Amniotic stem cell (primary cell): ENCODE measurements at regions not wholly inside any gene's neighbourhood (a gene's known extent, or its start where the extent isn't known, plus 50 kb on each side); places are given as distances from the start of the nearest gene placed in this dataset.
"Not testable (repeated sequence)": the region's sequence is repeated elsewhere in the genome, so short reads cannot be mapped to it uniquely, and the experiment has no call there.

Experiments used
- DNase-seq: peaks from one replicate; lab custom pipeline; 2025; lab: John Stamatoyannopoulos, UW

DNA sequence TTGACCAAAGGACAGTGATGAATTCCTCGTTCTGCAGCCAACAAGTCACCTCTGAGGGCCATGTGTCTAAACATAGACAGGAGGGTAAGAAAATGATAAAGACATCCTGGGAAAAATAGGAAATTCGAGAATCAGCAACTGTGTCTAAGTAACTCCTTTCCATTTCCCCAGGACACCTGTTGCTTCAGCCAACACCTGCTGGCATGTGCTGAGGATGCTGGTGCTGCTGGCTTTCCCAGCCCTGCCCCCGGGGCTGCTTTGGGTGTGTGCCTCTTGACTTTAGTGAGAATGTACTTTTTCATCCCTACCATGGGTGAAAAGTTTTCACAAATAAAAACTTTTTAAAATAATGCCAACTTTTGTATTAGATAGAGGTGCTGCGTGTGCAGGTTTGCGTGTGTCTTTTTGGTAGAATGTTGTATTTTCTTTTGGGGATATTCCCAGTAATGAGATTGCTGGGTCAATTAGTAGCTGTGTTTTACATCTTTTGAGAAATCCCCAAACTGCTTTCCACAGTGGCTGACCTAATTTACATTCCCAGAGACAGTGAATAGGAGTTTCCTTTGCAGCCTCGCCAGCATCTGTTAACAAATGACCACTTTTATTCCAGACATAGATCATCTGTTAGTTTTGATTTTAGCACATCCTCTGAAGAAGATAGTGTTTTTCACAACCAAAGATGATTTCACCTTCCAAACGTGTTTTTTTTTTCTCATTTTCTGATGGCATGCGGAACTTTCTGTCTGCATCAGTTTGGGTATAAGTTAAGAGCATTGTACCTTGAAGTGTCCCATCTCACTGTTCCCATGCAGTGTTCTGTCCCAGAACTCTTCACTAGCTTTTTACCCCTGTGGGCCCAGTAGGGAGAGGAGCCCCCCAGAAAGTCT, 104.2 kb upstream of the ACBD5 start:
- DNase-seq: no peak

- DNase-seq: no peak
Observed at GRCh38 chr10:27341001-27341400, 100.4 kb upstream of the ACBD5 start.

DNA sequence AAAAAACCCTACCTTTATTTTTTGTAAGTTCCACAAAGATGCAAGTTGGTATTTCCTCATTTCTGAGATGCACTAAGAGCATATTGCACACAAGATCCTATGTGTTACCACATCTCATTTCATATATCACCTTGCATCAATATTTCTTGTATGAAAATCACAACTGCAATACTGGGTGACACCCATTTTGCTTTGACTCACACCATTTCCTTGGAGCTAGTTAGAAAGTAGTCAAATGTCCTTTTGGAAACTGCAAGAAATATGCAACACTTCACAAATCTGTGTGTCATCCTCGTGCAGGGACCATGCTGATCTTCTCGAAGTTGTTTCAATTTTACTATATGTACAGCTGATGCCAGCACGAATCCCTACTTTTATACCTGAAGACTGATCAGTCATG, 94.6 kb upstream of the ACBD5 start:
- not testable (repeated sequence) for DNase-seq

- DNase-seq: no peak
Observed at GRCh38 chr10:27330074-27330473, 89.5 kb upstream of the ACBD5 start.

GRCh38 chr10:27328946-27329345, 88.3 kb upstream of the ACBD5 start:
- DNase-seq: no peak

- not testable (repeated sequence) for DNase-seq
Observed at GRCh38 chr10:27326748-27327147, 86.2 kb upstream of the ACBD5 start.

DNA sequence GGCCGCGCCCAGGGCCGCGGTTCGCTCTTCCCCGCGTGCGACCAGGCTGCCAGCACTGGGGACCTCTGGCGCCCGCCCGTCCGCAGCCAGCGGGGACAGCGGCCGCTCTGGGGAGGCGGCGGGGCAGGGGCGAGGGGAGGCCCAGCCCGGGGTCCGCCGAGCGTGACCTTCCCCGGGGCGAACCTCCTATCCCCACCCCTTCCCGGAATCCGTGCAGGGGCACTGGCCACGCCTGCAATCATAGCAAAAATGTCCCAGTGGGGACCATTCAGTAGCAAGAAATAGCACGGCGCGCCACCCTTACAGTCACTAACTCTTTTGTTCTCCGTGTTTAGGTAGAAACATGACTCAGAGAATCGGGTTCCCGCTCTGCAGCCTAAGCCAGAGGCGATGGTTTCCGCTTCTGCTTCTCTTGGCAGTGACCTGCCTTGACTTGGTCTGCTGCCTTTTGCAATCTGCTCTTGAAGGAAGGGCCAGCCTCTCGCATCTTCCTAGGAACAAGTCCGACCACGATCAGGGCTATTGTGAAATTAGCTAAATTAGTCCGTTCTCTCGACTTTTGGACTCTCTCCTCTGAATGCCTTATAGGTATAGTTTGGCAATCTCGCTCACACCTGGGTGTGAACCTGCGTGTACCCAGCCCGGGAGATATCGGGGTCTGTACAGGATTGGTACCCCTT, 79.3 kb upstream of the ACBD5 start:
- no peak for DNase-seq

DNA sequence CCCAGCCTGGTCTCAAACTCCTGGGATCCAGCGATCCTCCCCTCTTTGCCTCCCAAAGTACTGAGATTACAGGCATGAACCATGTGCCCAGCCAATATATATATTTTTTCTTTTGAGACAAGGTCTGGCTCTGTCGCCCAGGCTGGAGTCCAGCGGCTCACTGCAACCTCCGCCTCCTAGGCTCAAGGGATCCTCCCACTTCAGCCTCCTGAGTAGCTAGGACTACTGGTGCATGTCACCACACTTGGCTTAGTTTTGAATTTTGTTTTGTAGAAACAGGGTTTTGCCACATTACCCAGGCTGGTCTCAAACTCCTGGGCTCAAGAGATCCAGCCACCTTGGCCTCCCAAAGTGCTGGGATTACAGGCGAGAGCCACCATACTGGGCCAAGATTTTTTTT, 78.5 kb upstream of the ACBD5 start:
- not testable (repeated sequence) for DNase-seq

GRCh38 chr10:27315082-27315481, 74.5 kb upstream of the ACBD5 start:
- not testable (repeated sequence) for DNase-seq

DNA sequence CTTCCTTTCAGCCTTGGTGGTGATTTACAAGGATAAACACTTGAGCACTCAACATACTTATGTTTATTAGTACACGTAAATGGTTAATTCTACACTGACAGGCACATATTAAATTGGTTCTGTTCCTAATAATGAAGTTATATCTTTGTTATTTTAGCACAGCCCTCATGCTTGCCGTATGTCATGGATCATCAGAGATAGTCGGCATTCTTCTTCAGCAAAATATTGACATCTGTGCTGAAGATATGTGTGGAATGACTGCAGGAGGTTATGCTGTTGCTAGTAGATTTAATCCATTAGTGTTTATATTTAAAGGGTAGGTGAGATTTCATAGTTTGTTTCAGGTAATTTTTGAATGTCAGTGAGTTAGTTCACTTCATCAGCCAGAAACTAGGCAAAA, 73.0 kb upstream of the ACBD5 start:
- not testable (repeated sequence) for DNase-seq

DNA sequence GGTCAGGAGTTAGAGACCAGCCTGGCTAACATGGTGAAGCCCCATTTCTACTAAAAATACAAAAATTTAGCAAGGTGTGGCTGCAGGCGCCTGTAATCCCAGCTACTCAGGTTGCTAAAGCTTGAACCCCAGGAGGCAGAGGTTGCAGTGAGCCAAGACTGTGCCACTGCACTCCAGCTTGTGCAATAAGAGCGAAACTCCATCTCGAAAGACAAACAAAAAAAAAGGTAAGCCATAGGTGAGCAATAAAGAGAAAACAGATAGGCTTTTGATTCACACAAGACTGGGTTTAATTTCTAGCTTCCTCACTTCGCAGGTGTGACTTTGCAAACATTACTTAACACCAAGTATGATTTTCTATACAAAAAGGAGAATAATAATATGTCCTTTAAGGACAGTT, 72.3 kb upstream of the ACBD5 start:
- no peak for DNase-seq

- not testable (repeated sequence) for DNase-seq
Observed at GRCh38 chr10:27311809-27312208, 71.2 kb upstream of the ACBD5 start.

- not testable (repeated sequence) for DNase-seq
Observed at GRCh38 chr10:27298522-27298850, 57.9 kb upstream of the ACBD5 start.

DNA sequence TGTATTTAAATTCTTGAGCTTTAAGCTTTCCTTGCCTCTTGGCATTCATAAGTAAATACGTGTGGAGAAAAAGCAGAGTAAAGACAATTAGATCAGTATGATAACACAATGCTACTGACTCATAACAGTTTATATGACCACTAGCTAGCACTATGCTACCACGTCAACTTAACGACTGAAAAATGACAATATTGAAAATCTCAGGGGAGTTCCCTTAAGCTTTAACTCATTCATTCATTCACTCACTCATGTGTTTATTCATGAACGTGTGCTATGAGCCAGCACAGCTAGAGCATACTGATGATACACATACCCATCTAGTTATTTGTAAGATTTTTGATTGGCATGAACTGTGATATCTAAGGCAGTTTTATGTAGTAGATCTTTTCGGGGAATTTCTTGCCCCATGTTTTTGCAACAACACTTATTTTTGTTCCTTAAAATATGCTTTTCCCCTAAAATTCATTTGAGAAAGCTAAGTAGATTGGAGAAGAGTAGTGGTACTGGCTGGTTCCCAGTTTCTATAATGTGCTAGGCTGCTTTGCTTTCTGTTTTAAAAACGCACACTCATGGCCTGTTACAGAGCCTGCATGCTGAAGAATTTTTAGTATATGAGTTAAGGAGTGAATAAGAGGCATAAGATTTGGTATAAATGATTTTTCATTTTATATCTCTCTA, 57.4 kb upstream of the ACBD5 start:
- no peak for DNase-seq

DNA sequence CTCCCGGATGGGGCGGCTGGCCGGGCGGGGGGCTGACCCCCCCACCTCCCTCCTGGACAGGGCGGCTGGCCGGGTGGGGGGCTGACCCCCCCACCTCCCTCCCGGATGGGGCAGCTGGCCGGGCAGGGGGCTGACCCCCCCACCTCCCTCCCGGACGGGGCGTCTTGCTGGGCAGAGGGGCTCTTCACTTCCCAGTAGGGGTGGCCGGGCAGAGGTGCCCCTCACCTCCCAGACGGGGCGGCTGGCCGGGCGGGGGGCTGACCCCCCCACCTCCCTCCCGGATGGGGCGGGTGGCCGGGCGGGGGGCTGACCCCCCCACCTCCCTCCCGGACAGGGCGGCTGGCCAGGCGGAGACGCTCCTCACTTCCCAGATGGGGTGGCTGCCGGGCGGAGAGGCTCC, 55.7 kb upstream of the ACBD5 start:
- DNase-seq: not testable (repeated sequence)

- not testable (repeated sequence) for DNase-seq
Observed at GRCh38 chr10:27291253-27291895, 50.8 kb upstream of the ACBD5 start.
